RWPE1 (cell line): ENCODE measurements at regions not wholly inside any gene's neighbourhood (a gene's known extent, or its start where the extent isn't known, plus 50 kb on each side); places are given as distances from the start of the nearest gene placed in this dataset.

Experiments used
- CTCF ChIA-PET: fragments of 350-600 bp; sonication (Branson Sonifier 250); formaldehyde crosslinking; extraction: SDS; loops from one replicate; lab custom pipeline; 2021; lab: Yijun Ruan, JAX
- POLR2A ChIA-PET: fragments of 400-600 bp; formaldehyde crosslinking; extraction: SDS; loops from one replicate; lab custom pipeline; 2020; ENCODE audit warnings: antibody characterized with exemption; ENCODE audit not compliant: low non-redundant PET; lab: Yijun Ruan, JAX
- DNase-seq: peaks from one replicate; pipeline ENCODE4 v3.0.0; 2012; ENCODE audit warnings: low spot score
- H3K27ac ChIP-seq: fragments of 450-650 bp; 2 replicates; pipeline ENCODE4 v1.5.1; 2017
- TF ChIP-seq, protein P1 (sequence below): fragments of 450-650 bp; conservative IDR thresholded peaks from 2 replicates; pipeline ENCODE4 v1.5.1; 2017; ENCODE audit warnings: low read depth, mild to moderate bottlenecking

- no peak overlapping the region for H3K27ac ChIP-seq
- DNase-seq = no peak
- TF ChIP-seq, protein P1, sequence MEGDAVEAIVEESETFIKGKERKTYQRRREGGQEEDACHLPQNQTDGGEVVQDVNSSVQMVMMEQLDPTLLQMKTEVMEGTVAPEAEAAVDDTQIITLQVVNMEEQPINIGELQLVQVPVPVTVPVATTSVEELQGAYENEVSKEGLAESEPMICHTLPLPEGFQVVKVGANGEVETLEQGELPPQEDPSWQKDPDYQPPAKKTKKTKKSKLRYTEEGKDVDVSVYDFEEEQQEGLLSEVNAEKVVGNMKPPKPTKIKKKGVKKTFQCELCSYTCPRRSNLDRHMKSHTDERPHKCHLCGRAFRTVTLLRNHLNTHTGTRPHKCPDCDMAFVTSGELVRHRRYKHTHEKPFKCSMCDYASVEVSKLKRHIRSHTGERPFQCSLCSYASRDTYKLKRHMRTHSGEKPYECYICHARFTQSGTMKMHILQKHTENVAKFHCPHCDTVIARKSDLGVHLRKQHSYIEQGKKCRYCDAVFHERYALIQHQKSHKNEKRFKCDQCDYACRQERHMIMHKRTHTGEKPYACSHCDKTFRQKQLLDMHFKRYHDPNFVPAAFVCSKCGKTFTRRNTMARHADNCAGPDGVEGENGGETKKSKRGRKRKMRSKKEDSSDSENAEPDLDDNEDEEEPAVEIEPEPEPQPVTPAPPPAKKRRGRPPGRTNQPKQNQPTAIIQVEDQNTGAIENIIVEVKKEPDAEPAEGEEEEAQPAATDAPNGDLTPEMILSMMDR = no peak
- ChIA-PET CTCF (no interaction called here), POLR2A (no interaction called here)
Observed at GRCh38 chr1:214939180-214939579, 143.4 kb upstream of the KCNK2 start.

DNA sequence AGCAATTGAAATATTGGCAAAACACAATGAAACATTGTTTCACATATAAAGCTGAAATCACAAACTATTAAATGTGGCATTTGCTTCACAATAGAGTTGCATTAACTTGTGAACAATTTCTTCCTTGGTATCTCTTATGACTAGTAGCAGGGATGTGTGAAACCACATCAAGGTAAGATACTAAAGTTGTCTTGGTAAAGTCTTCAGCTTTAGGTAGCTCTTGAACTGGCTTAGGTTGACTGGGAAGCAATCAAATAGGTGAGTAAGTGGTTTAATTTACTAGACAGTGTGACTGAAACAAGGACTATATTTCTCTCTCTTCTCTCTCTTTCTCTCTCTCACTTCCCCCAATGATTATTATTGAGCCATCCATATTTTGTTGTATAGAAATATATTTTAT lies 141.5 kb upstream of the KCNK2 start:
- ChIA-PET POLR2A (no interaction called here), CTCF (no interaction called here)
- H3K27ac ChIP-seq = no peak overlapping the region
- DNase-seq = no peak
- TF ChIP-seq, protein P1 = no peak

- POLR2A ChIA-PET = no interaction called here
- no peak for DNase-seq
- no peak overlapping the region for H3K27ac ChIP-seq
- TF ChIP-seq, protein P1 = no peak
- CTCF ChIA-PET = no interaction called here
Observed at GRCh38 chr1:214943054-214943453, 139.5 kb upstream of the KCNK2 start.

- no peak for DNase-seq
- TF ChIP-seq, protein P1 = no peak
- POLR2A ChIA-PET = interaction anchor here (0.5 kb wide), 1 partner anchor 593 kb away, joined by 3 read pairs; no protein-coding TSS in a partner anchor
- CTCF ChIA-PET = no interaction called here
- no peak overlapping the region for H3K27ac ChIP-seq
Observed at GRCh38 chr1:214946615-214947014, 135.9 kb upstream of the KCNK2 start.

DNA sequence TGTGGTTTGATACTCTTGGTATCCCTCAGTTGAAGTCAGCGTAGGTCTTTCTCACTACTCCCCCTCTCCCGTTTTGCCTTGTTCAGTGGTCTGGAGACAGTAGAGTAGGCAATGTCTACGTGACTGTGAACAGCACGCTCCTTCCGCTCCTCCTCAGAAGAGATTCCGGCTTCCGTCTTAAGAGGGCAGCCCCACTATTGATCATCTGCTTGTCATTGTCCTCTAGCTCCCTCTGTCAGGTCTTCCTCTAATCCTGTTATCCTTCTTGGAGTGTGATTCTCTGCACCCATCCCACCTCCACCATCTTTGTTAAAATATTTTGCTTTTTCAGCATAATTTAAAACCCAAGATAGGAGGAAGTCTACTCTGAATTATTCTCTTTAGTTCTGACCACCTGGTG lies 129.9 kb upstream of the KCNK2 start:
- no peak for DNase-seq
- TF ChIP-seq, protein P1 = no peak
- ChIA-PET CTCF (no interaction called here), POLR2A (no interaction called here)
- H3K27ac ChIP-seq = no peak overlapping the region

GRCh38 chr1:214953901-214954616 lies 128.5 kb upstream of the KCNK2 start:
- no peak overlapping the region for H3K27ac ChIP-seq
- ChIA-PET POLR2A (no interaction called here), CTCF (interaction anchor here (0.7 kb wide), 1 partner anchor 19 kb away, joined by 4 read pairs; no protein-coding TSS in a partner anchor)
- no peak for DNase-seq
- TF ChIP-seq, protein P1 = no peak
